ENCODE measurements at regions not wholly inside any gene's neighbourhood (a gene's known extent, or its start where the extent isn't known, plus 50 kb on each side); places are given as distances from the start of the nearest gene placed in this dataset.

DNA sequence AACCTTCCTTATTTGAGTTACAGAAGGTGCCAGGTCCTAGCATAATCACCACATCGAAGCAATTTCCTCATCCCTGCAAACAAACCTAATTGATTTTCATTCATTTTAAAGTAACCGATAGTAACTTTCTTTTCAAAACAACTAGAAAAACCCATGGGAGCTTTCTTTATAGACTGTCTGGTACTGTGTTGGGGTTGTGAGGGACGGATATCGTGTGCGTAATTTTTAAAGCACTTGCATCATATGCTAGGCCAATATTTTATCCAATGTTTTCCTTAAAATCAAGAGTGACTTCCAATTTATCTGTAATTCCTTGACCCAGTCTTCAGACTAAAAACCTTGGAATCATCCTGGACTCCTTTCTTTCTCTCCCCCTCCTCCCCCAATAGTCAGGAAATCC, 271.5 kb upstream of the SESN3 start:
- H3K36me3 ChIP-seq (ENCODE audit: control insufficient read depth, insufficient read depth, low read length) = no peaks in the 10 kb centered on the region
- no peaks in the 10 kb centered on the region for H3K27me3 ChIP-seq (replicated peaks; ENCODE audit: control insufficient read depth, insufficient read depth, low read length)
- Mint-ChIP-seq H3K9me3 (ENCODE audit: unreplicated experiment) (no peaks in the 10 kb centered on the region), H3K36me3 (ENCODE audit: insufficient read depth, unreplicated experiment) (no peaks in the 10 kb centered on the region), H3K4me3 (ENCODE audit: unreplicated experiment) (no peak overlapping the region), H3K27me3 (ENCODE audit: insufficient read depth, unreplicated experiment) (no peaks in the 10 kb centered on the region), H3K27ac (ENCODE audit: unreplicated experiment) (no peak overlapping the region), H3K4me1 (ENCODE audit: low read depth, unreplicated experiment) (peaks cover 14% of the 10 kb centered on the region)
- no peaks in the 10 kb centered on the region for H3K9me3 ChIP-seq
- peaks cover 14% of the 10 kb centered on the region for H3K4me1 ChIP-seq
- H3K4me3 ChIP-seq (ENCODE audit: low read depth, low read length) = no peak overlapping the region
- BruUV-seq (replicated peaks) = no TSS peak
- ChIA-PET CTCF (no interaction called here), POLR2A (no interaction called here)
- no peak for DNase-seq
- TF ChIP-seq, protein P1, sequence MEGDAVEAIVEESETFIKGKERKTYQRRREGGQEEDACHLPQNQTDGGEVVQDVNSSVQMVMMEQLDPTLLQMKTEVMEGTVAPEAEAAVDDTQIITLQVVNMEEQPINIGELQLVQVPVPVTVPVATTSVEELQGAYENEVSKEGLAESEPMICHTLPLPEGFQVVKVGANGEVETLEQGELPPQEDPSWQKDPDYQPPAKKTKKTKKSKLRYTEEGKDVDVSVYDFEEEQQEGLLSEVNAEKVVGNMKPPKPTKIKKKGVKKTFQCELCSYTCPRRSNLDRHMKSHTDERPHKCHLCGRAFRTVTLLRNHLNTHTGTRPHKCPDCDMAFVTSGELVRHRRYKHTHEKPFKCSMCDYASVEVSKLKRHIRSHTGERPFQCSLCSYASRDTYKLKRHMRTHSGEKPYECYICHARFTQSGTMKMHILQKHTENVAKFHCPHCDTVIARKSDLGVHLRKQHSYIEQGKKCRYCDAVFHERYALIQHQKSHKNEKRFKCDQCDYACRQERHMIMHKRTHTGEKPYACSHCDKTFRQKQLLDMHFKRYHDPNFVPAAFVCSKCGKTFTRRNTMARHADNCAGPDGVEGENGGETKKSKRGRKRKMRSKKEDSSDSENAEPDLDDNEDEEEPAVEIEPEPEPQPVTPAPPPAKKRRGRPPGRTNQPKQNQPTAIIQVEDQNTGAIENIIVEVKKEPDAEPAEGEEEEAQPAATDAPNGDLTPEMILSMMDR (IDR thresholded peaks at IDR 0.05; ENCODE audit: insufficient read depth in 1 of 2, low read depth in 1 of 2, low read length in 1 of 2, severe bottlenecking in 1 of 2, unreplicated experiment in 1 of 2) = no peak
- intact Hi-C loops (cut with micrococcal nuclease; ENCODE audit: unreplicated experiment) = no loop called here

DNA sequence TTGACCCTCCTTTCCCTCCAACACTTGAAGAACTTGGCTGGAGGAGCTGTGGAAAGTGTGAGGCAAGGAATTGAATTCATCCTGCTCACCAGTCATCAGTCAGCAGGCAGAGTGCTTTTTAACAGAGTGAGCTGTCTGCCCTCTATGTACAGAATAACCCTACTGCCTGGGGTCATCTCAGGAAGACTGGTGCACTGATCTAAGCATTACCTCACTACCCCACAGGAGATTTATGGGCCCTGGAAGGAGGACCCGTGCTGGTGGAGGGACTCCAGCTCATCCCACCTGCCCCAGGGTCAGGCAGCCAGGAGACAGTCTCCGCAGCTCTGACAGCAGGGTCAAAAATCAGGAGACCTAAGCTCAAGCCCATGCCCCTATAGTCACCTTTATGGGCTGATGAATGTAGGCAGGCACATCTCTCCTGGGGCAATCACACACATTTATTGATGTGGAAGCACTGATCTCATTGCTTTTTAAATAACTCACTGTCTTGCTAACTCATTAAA, 270.8 kb upstream of the SESN3 start:
- Histone ChIP-seq H3K9me3 (no peaks in the 10 kb centered on the region), H3K4me1 (peaks cover 14% of the 10 kb centered on the region), H3K27me3 (replicated peaks; ENCODE audit: control insufficient read depth, insufficient read depth, low read length) (no peaks in the 10 kb centered on the region), H3K4me3 (ENCODE audit: low read depth, low read length) (no peak overlapping the region), H3K36me3 (ENCODE audit: control insufficient read depth, insufficient read depth, low read length) (no peaks in the 10 kb centered on the region)
- Mint-ChIP-seq H3K4me3 (ENCODE audit: unreplicated experiment) (no peak overlapping the region), H3K36me3 (ENCODE audit: insufficient read depth, unreplicated experiment) (no peaks in the 10 kb centered on the region), H3K9me3 (ENCODE audit: unreplicated experiment) (no peaks in the 10 kb centered on the region), H3K4me1 (ENCODE audit: low read depth, unreplicated experiment) (peaks cover 14% of the 10 kb centered on the region), H3K27me3 (ENCODE audit: insufficient read depth, unreplicated experiment) (no peaks in the 10 kb centered on the region), H3K27ac (ENCODE audit: unreplicated experiment) (no peak overlapping the region)
- intact Hi-C loops (cut with micrococcal nuclease; ENCODE audit: unreplicated experiment) = no loop called here
- TF ChIP-seq, protein P1 (IDR thresholded peaks at IDR 0.05; ENCODE audit: insufficient read depth in 1 of 2, low read depth in 1 of 2, low read length in 1 of 2, severe bottlenecking in 1 of 2, unreplicated experiment in 1 of 2) = no peak
- ChIA-PET CTCF (no interaction called here), POLR2A (no interaction called here)
- DNase-seq = no peak
- no TSS peak for BruUV-seq (replicated peaks)

DNA sequence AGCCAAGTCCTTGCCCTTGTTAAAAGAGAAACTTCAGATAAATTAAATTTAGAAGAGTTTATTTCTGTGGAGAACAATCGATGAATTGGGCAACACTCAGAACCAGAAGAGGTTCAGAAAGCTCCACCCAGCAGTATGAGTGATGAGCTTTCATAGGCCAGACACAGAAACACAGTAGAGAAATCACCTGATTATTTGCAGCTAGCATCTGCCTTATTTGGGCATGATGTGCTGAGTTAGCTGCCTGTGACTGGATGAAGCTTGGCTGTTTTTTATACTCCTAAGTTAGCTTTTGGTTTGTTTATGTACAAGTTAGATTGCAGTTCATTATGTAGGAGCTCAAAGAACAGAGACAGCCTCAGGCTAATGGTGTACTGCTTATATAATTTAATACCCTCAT, 269.5 kb upstream of the SESN3 start:
- Mint-ChIP-seq H3K4me3 (ENCODE audit: unreplicated experiment) (no peak overlapping the region), H3K27me3 (ENCODE audit: insufficient read depth, unreplicated experiment) (no peaks in the 10 kb centered on the region), H3K36me3 (ENCODE audit: insufficient read depth, unreplicated experiment) (no peaks in the 10 kb centered on the region), H3K9me3 (ENCODE audit: unreplicated experiment) (no peaks in the 10 kb centered on the region), H3K4me1 (ENCODE audit: low read depth, unreplicated experiment) (peaks cover 14% of the 10 kb centered on the region), H3K27ac (ENCODE audit: unreplicated experiment) (no peak overlapping the region)
- no peak for DNase-seq
- TF ChIP-seq, protein P1 (IDR thresholded peaks at IDR 0.05; ENCODE audit: insufficient read depth in 1 of 2, low read depth in 1 of 2, low read length in 1 of 2, severe bottlenecking in 1 of 2, unreplicated experiment in 1 of 2) = no peak
- no peak overlapping the region for H3K4me3 ChIP-seq (ENCODE audit: low read depth, low read length)
- H3K4me1 ChIP-seq = peaks cover 14% of the 10 kb centered on the region
- H3K27me3 ChIP-seq (replicated peaks; ENCODE audit: control insufficient read depth, insufficient read depth, low read length) = no peaks in the 10 kb centered on the region
- no peaks in the 10 kb centered on the region for H3K9me3 ChIP-seq
- POLR2A ChIA-PET = no interaction called here
- intact Hi-C loops (cut with micrococcal nuclease; ENCODE audit: unreplicated experiment) = no loop called here
- CTCF ChIA-PET = no interaction called here
- no peaks in the 10 kb centered on the region for H3K36me3 ChIP-seq (ENCODE audit: control insufficient read depth, insufficient read depth, low read length)
- no TSS peak for BruUV-seq (replicated peaks)

All from Caco-2 (cell line).